GM12875 (cell line): ENCODE measurements at regions not wholly inside any gene's neighbourhood (a gene's known extent, or its start where the extent isn't known, plus 50 kb on each side); places are given as distances from the start of the nearest gene placed in this dataset.

Experiments
- H3K4me3 ChIP-seq: one replicate; pipeline ENCODE4 v1.5.1; 2011; ENCODE audit warnings: low read depth, low read length, control low read depth
- TF ChIP-seq, protein P1 (sequence below): IDR thresholded peaks from 2 replicates; pipeline ENCODE4 v1.5.1; 2011; ENCODE audit warnings: low read depth, mild to moderate bottlenecking, control low read depth, inconsistent platforms, low read length, moderate library complexity, borderline replicate concordance; ENCODE audit not compliant: insufficient read depth

DNA sequence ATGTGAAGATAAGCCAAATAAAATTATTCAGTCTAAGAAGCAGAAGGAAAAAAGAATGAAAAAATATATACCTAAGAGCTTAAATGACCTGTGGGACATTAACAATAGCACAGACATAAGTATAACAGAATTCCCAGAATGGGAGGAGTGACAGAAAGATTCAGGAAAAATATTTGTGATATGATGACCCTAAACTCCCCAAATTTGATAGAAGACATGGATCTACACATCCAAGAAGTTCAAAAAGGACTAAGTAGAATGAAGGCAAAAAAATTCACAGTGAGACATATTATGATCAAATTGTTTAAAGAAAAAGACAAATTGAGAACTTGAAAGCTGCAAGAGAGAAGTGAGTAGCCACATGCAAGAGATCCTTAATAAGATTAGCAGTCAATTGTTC is 211.4 kb upstream of the OR4E1 start:
- no peak overlapping the region for H3K4me3 ChIP-seq
- TF ChIP-seq, protein P1, sequence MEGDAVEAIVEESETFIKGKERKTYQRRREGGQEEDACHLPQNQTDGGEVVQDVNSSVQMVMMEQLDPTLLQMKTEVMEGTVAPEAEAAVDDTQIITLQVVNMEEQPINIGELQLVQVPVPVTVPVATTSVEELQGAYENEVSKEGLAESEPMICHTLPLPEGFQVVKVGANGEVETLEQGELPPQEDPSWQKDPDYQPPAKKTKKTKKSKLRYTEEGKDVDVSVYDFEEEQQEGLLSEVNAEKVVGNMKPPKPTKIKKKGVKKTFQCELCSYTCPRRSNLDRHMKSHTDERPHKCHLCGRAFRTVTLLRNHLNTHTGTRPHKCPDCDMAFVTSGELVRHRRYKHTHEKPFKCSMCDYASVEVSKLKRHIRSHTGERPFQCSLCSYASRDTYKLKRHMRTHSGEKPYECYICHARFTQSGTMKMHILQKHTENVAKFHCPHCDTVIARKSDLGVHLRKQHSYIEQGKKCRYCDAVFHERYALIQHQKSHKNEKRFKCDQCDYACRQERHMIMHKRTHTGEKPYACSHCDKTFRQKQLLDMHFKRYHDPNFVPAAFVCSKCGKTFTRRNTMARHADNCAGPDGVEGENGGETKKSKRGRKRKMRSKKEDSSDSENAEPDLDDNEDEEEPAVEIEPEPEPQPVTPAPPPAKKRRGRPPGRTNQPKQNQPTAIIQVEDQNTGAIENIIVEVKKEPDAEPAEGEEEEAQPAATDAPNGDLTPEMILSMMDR, result no peak

DNA sequence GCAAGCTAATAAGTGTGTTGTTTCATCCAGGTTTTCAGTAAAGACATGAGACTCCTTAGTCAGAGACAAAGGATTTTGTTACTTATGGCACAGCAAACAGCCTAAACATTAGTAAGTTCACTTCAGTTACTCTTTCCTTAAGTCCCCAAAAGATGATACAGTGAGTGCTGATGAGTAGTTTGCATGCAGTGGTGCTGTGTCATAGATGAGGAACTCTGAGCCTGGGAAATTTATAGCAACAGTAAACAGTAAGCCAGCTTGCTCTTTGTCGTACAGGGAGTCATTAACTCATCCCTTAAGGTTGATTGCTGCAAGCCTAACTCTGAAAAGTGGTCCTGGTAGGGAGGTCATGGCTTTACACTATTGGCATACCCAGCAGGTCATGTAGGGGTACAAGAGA is 208.6 kb upstream of the OR4E1 start:
- H3K4me3 ChIP-seq, result no peak overlapping the region
- TF ChIP-seq, protein P1, result no peak

DNA sequence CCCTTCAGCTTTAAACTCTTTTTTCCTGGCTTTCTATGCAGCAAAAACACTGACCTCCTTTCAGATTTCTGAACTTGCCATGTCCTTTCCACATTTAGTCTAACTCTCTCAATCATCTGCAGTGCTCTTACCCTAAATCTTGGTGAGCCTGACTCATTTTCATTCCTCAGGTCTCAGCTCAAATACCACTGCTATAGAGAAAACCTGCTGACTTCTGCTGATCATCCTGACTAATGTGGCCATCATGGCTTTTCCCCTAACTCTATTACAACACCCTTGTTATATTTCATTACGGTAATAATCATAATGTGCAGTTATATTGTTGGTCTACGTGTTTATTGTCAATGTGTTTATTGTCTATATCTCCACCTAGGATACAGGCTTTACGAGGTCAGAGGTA is 207.3 kb upstream of the OR4E1 start:
- TF ChIP-seq, protein P1, result no peak
- no peak overlapping the region for H3K4me3 ChIP-seq

DNA sequence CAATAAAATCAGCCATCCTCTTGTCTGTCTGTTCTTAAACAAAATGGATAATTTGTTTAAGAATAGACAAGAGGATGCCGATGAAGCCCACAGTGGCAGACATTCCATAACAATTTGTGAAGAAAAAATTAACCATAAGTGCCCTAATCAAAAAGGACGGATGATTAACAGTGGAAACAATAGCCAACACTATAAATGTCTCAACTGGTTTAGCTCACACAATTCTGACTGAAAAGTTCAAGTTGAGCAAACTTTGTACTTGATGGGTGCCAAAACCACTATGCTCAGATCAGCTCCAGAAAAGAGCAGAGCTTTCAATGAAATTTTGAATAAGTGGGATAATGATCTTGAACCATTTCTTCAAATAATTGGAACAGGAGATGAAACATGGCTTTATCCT is 202.2 kb upstream of the OR4E1 start:
- H3K4me3 ChIP-seq, result no peak overlapping the region
- TF ChIP-seq, protein P1, result no peak

DNA sequence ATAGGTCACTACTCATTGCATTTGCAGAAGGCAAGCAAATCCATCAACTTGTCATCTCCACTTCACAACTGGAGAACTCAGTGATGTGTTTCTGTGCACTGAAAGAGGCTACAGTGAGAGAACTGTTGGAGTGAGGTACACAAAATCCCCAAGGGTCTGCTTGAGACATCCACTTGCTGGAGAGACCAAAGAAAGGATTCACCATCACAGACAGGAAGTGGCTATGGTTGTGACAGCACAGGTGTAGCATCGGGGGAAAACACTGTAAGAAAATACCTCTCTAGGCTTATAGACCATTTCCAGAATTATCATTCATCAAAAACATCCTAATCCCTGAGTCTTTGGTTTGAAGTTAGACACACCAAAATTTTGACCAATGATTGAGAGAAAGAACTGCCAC is 201.3 kb upstream of the OR4E1 start:
- TF ChIP-seq, protein P1, result no peak
- no peak overlapping the region for H3K4me3 ChIP-seq

DNA sequence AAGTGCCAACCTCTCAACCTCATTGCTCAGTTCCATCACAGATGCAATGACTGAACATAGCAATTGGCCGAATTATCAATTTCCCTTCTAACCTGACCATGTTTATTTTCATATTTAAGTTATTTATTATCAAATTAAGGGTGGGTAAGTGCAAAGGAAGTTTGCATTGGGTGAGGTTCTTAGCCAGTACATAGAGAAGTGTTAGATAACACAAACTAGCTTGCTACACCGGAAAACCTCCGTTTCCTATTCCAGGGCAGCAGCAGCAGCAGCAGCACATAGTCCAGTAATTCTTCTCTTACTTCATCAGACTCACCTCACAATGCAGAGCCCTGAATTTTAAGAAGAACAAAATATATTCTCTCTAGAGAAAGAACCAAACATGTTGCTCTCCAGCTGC is 200.5 kb upstream of the OR4E1 start:
- TF ChIP-seq, protein P1, result no peak
- no peak overlapping the region for H3K4me3 ChIP-seq

DNA sequence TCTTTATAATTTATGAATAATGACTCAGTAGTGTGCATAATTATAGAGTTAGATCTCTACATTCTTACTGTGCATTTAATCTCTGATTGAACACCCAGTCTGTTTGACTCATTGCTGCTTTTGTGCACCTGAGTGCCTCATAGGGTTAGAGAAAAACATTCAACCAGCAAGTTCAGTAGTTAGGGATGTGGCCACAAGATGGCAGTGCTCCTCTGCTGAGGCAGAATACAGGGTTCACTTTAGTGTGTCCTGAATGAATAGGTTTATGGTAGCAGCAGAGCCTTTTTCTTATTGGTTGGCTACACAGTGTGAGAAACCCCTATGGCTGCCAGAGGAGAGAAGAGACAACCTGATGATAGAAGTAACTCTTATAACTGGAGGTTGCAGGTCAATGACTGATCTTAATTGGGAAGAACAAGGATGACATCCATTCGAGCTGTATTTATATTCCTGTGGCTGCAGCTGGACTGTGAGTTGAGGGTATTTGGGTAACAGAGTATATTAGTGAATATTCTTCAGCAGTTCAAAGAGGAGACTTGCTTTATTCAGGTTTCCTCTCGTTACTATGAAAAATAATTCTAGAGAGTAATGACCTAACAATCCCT is 194.9 kb upstream of the OR4E1 start:
- TF ChIP-seq, protein P1, result peak; percentile 75

More for the DNA sequence above, 194.9 kb upstream of the OR4E1 start:
- H3K4me3 ChIP-seq, result no peak overlapping the region
